ENCODE measurements at regions not wholly inside any gene's neighbourhood (a gene's known extent, or its start where the extent isn't known, plus 50 kb on each side); places are given as distances from the start of the nearest gene placed in this dataset.
A peak's percentile ranks its signal among the peaks of the same experiment; 100 is the strongest.
"Not testable (repeated sequence)": the region's sequence is repeated elsewhere in the genome, so short reads cannot be mapped to it uniquely, and the experiment has no call there.

GRCh38 chr12:8386661-8387060, 69.1 kb upstream of the CLEC6A start:
- not testable (repeated sequence) for H3K4me3 ChIP-seq (ENCODE audit: low read depth, low read length)

- not testable (repeated sequence) for H3K4me3 ChIP-seq (ENCODE audit: low read depth, low read length)
These were observed 66.5 kb upstream of the CLEC6A start for GRCh38 chr12:8389296-8389695.

GRCh38 chr12:8390001-8390777, 65.6 kb upstream of the CLEC6A start:
- H3K4me3 ChIP-seq (ENCODE audit: low read depth, low read length): peak overlapping the region; percentile 43
- peak; percentile 35 for TF ChIP-seq CTCF (IDR thresholded peaks at IDR 0.05; ENCODE audit: low read depth, low read length)

GRCh38 chr12:8396225-8397071, 59.3 kb upstream of the CLEC6A start:
- H3K4me3 ChIP-seq (ENCODE audit: low read depth, low read length): peak overlapping the region; percentile 47

- H3K4me3 ChIP-seq (ENCODE audit: low read depth, low read length): not testable (repeated sequence)
These were observed 58.4 kb upstream of the CLEC6A start for GRCh38 chr12:8397378-8397777.

- H3K4me3 ChIP-seq (ENCODE audit: low read depth, low read length): not testable (repeated sequence)
These were observed 56.2 kb upstream of the CLEC6A start for GRCh38 chr12:8399496-8400034.

GRCh38 chr12:8403834-8404233, 51.9 kb upstream of the CLEC6A start:
- H3K4me3 ChIP-seq (ENCODE audit: low read depth, low read length): not testable (repeated sequence)

- H3K4me3 ChIP-seq (ENCODE audit: low read depth, low read length): not testable (repeated sequence)
These were observed 51.4 kb upstream of the CLEC6A start for GRCh38 chr12:8404341-8404740.
